ENCODE measurements at regions not wholly inside any gene's neighbourhood (a gene's known extent, or its start where the extent isn't known, plus 50 kb on each side); places are given as distances from the start of the nearest gene placed in this dataset.

GRCh38 chr14:29028973-29029582 lies 262.5 kb downstream of the FOXG1 start:
- in situ Hi-C loops (cut with MboI; ENCODE audit: low pct_unique_long_range_greater_than_20kb, low sequenced_read_pairs, unreplicated experiment) = no loop called here
- TF ChIP-seq, protein P1, sequence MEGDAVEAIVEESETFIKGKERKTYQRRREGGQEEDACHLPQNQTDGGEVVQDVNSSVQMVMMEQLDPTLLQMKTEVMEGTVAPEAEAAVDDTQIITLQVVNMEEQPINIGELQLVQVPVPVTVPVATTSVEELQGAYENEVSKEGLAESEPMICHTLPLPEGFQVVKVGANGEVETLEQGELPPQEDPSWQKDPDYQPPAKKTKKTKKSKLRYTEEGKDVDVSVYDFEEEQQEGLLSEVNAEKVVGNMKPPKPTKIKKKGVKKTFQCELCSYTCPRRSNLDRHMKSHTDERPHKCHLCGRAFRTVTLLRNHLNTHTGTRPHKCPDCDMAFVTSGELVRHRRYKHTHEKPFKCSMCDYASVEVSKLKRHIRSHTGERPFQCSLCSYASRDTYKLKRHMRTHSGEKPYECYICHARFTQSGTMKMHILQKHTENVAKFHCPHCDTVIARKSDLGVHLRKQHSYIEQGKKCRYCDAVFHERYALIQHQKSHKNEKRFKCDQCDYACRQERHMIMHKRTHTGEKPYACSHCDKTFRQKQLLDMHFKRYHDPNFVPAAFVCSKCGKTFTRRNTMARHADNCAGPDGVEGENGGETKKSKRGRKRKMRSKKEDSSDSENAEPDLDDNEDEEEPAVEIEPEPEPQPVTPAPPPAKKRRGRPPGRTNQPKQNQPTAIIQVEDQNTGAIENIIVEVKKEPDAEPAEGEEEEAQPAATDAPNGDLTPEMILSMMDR (IDR thresholded peaks at IDR 0.05; ENCODE audit: extremely low read depth, insufficient read depth, missing control alignments) = no peak
- DNase-seq (ENCODE audit: low spot score) = no peak

DNA sequence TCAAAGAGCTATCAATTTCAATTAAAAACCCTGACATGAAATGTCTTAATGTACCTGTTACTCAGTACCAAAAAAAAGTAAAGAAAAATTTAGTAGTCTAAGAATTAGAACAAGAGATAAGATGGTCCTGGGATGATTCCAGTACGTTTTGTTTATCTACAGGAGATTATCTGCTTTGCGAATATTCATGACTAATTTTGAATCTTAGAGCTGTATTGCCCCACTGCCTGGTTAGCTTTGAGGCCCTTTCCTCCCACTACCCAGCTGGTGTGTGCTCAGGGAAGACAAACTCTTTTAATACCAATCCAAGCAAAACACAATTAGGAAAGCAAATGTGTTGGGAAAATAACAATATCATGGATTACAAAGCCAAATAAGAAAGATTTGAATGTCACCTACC lies 263.5 kb downstream of the FOXG1 start:
- TF ChIP-seq, protein P1 (IDR thresholded peaks at IDR 0.05; ENCODE audit: extremely low read depth, insufficient read depth, missing control alignments) = no peak
- in situ Hi-C loops (cut with MboI; ENCODE audit: low pct_unique_long_range_greater_than_20kb, low sequenced_read_pairs, unreplicated experiment) = no loop called here
- no peak for DNase-seq (ENCODE audit: low spot score)

- DNase-seq (ENCODE audit: low spot score) = no peak
- TF ChIP-seq, protein P1 (IDR thresholded peaks at IDR 0.05; ENCODE audit: extremely low read depth, insufficient read depth, missing control alignments) = no peak
- in situ Hi-C loops (cut with MboI; ENCODE audit: low pct_unique_long_range_greater_than_20kb, low sequenced_read_pairs, unreplicated experiment) = no loop called here
These were observed 264.4 kb downstream of the FOXG1 start for GRCh38 chr14:29030970-29031369.

GRCh38 chr14:29035134-29035533 lies 268.5 kb downstream of the FOXG1 start:
- no peak for DNase-seq (ENCODE audit: low spot score)
- TF ChIP-seq, protein P1 (IDR thresholded peaks at IDR 0.05; ENCODE audit: extremely low read depth, insufficient read depth, missing control alignments) = no peak
- in situ Hi-C loops (cut with MboI; ENCODE audit: low pct_unique_long_range_greater_than_20kb, low sequenced_read_pairs, unreplicated experiment) = no loop called here

- DNase-seq (ENCODE audit: low spot score) = no peak
- in situ Hi-C loops (cut with MboI; ENCODE audit: low pct_unique_long_range_greater_than_20kb, low sequenced_read_pairs, unreplicated experiment) = no loop called here
These were observed 270.8 kb downstream of the FOXG1 start for GRCh38 chr14:29037411-29037810.

GRCh38 chr14:29039171-29039570 lies 272.6 kb downstream of the FOXG1 start:
- DNase-seq (ENCODE audit: low spot score) = no peak
- in situ Hi-C loops (cut with MboI; ENCODE audit: low pct_unique_long_range_greater_than_20kb, low sequenced_read_pairs, unreplicated experiment) = no loop called here
- TF ChIP-seq, protein P1 (IDR thresholded peaks at IDR 0.05; ENCODE audit: extremely low read depth, insufficient read depth, missing control alignments) = no peak

More at GRCh38 chr14:29037411-29037810, 270.8 kb downstream of the FOXG1 start:
- TF ChIP-seq, protein P1 (IDR thresholded peaks at IDR 0.05; ENCODE audit: extremely low read depth, insufficient read depth, missing control alignments) = no peak

Measured in GM13977 (cell line).